ENCODE measurements at regions not wholly inside any gene's neighbourhood (a gene's known extent, or its start where the extent isn't known, plus 50 kb on each side); places are given as distances from the start of the nearest gene placed in this dataset.

GRCh38 chr4:123846092-123846491 is 449.5 kb downstream of the SPRY1 start:
- H3K27me3 ChIP-seq (ENCODE audit: control insufficient read depth, insufficient read depth, low read length): no peaks in the 10 kb centered on the region
- H3K4me1 ChIP-seq (ENCODE audit: control insufficient read depth, insufficient read depth, low read length): peaks cover 7% of the 10 kb centered on the region
- H3K9ac ChIP-seq (ENCODE audit: low read length): no peak overlapping the region
- no peak overlapping the region for H3K4me3 ChIP-seq (ENCODE audit: low read length)
- H3K27ac ChIP-seq (ENCODE audit: low read depth, low read length): no peak overlapping the region
- H3K36me3 ChIP-seq (ENCODE audit: control insufficient read depth, insufficient read depth, low read length): no peaks in the 10 kb centered on the region

GRCh38 chr4:123846561-123846960 is 450.0 kb downstream of the SPRY1 start:
- H3K4me1 ChIP-seq (ENCODE audit: control insufficient read depth, insufficient read depth, low read length): peaks cover 2% of the 10 kb centered on the region
- no peaks in the 10 kb centered on the region for H3K36me3 ChIP-seq (ENCODE audit: control insufficient read depth, insufficient read depth, low read length)
- no peak overlapping the region for H3K9ac ChIP-seq (ENCODE audit: low read length)
- no peaks in the 10 kb centered on the region for H3K27me3 ChIP-seq (ENCODE audit: control insufficient read depth, insufficient read depth, low read length)
- no peak overlapping the region for H3K27ac ChIP-seq (ENCODE audit: low read depth, low read length)
- H3K4me3 ChIP-seq (ENCODE audit: low read length): no peak overlapping the region

GRCh38 chr4:123848606-123849005 is 452.0 kb downstream of the SPRY1 start:
- Histone ChIP-seq H3K4me1 (ENCODE audit: control insufficient read depth, insufficient read depth, low read length) (no peaks in the 10 kb centered on the region), H3K36me3 (ENCODE audit: control insufficient read depth, insufficient read depth, low read length) (no peaks in the 10 kb centered on the region), H3K27me3 (ENCODE audit: control insufficient read depth, insufficient read depth, low read length) (no peaks in the 10 kb centered on the region), H3K9ac (ENCODE audit: low read length) (no peak overlapping the region), H3K27ac (ENCODE audit: low read depth, low read length) (no peak overlapping the region), H3K4me3 (ENCODE audit: low read length) (no peak overlapping the region)

GRCh38 chr4:123849495-123849894 is 452.9 kb downstream of the SPRY1 start:
- no peaks in the 10 kb centered on the region for H3K27me3 ChIP-seq (ENCODE audit: control insufficient read depth, insufficient read depth, low read length)
- no peak overlapping the region for H3K9ac ChIP-seq (ENCODE audit: low read length)
- no peaks in the 10 kb centered on the region for H3K36me3 ChIP-seq (ENCODE audit: control insufficient read depth, insufficient read depth, low read length)
- no peak overlapping the region for H3K4me3 ChIP-seq (ENCODE audit: low read length)
- H3K27ac ChIP-seq (ENCODE audit: low read depth, low read length): no peak overlapping the region
- no peaks in the 10 kb centered on the region for H3K4me1 ChIP-seq (ENCODE audit: control insufficient read depth, insufficient read depth, low read length)

GRCh38 chr4:123851521-123851920 is 454.9 kb downstream of the SPRY1 start:
- Histone ChIP-seq H3K4me1 (ENCODE audit: control insufficient read depth, insufficient read depth, low read length) (no peaks in the 10 kb centered on the region), H3K27me3 (ENCODE audit: control insufficient read depth, insufficient read depth, low read length) (no peaks in the 10 kb centered on the region), H3K9ac (ENCODE audit: low read length) (no peak overlapping the region), H3K4me3 (ENCODE audit: low read length) (no peak overlapping the region), H3K27ac (ENCODE audit: low read depth, low read length) (no peak overlapping the region), H3K36me3 (ENCODE audit: control insufficient read depth, insufficient read depth, low read length) (no peaks in the 10 kb centered on the region)

GRCh38 chr4:123853651-123854050 is 457.1 kb downstream of the SPRY1 start:
- Histone ChIP-seq H3K4me3 (ENCODE audit: low read length) (no peak overlapping the region), H3K4me1 (ENCODE audit: control insufficient read depth, insufficient read depth, low read length) (no peaks in the 10 kb centered on the region), H3K27me3 (ENCODE audit: control insufficient read depth, insufficient read depth, low read length) (no peaks in the 10 kb centered on the region), H3K27ac (ENCODE audit: low read depth, low read length) (no peak overlapping the region), H3K9ac (ENCODE audit: low read length) (no peak overlapping the region), H3K36me3 (ENCODE audit: control insufficient read depth, insufficient read depth, low read length) (no peaks in the 10 kb centered on the region)

- Histone ChIP-seq H3K4me3 (ENCODE audit: low read length) (no peak overlapping the region), H3K9ac (ENCODE audit: low read length) (no peak overlapping the region)
These were observed 460.3 kb downstream of the SPRY1 start for GRCh38 chr4:123856689-123857545.

GRCh38 chr4:123858465-123858864 is 461.9 kb downstream of the SPRY1 start:
- Histone ChIP-seq H3K9ac (ENCODE audit: low read length) (no peak overlapping the region), H3K4me3 (ENCODE audit: low read length) (no peak overlapping the region), H3K36me3 (ENCODE audit: control insufficient read depth, insufficient read depth, low read length) (no peaks in the 10 kb centered on the region), H3K27me3 (ENCODE audit: control insufficient read depth, insufficient read depth, low read length) (no peaks in the 10 kb centered on the region), H3K4me1 (ENCODE audit: control insufficient read depth, insufficient read depth, low read length) (no peaks in the 10 kb centered on the region), H3K27ac (ENCODE audit: low read depth, low read length) (no peak overlapping the region)

More at GRCh38 chr4:123856689-123857545, 460.3 kb downstream of the SPRY1 start:
- H3K36me3 ChIP-seq (ENCODE audit: control insufficient read depth, insufficient read depth, low read length): no peaks in the 10 kb centered on the region
- H3K27ac ChIP-seq (ENCODE audit: low read depth, low read length): no peak overlapping the region
- H3K27me3 ChIP-seq (ENCODE audit: control insufficient read depth, insufficient read depth, low read length): no peaks in the 10 kb centered on the region
- no peaks in the 10 kb centered on the region for H3K4me1 ChIP-seq (ENCODE audit: control insufficient read depth, insufficient read depth, low read length)

GRCh38 chr4:123862812-123863211 is 466.2 kb downstream of the SPRY1 start:
- Histone ChIP-seq H3K27me3 (ENCODE audit: control insufficient read depth, insufficient read depth, low read length) (no peaks in the 10 kb centered on the region), H3K36me3 (ENCODE audit: control insufficient read depth, insufficient read depth, low read length) (no peaks in the 10 kb centered on the region), H3K4me1 (ENCODE audit: control insufficient read depth, insufficient read depth, low read length) (no peaks in the 10 kb centered on the region)

GRCh38 chr4:123866796-123867195 is 470.2 kb downstream of the SPRY1 start:
- Histone ChIP-seq H3K4me3 (ENCODE audit: low read length) (no peak overlapping the region), H3K27me3 (ENCODE audit: control insufficient read depth, insufficient read depth, low read length) (no peaks in the 10 kb centered on the region), H3K27ac (ENCODE audit: low read depth, low read length) (no peak overlapping the region)

More at GRCh38 chr4:123862812-123863211, 466.2 kb downstream of the SPRY1 start:
- no peak overlapping the region for H3K4me3 ChIP-seq (ENCODE audit: low read length)
- no peak overlapping the region for H3K9ac ChIP-seq (ENCODE audit: low read length)
- H3K27ac ChIP-seq (ENCODE audit: low read depth, low read length): no peak overlapping the region

GRCh38 chr4:123867910-123868587 is 471.5 kb downstream of the SPRY1 start:
- no peaks in the 10 kb centered on the region for H3K27me3 ChIP-seq (ENCODE audit: control insufficient read depth, insufficient read depth, low read length)
- no peaks in the 10 kb centered on the region for H3K4me1 ChIP-seq (ENCODE audit: control insufficient read depth, insufficient read depth, low read length)
- H3K9ac ChIP-seq (ENCODE audit: low read length): no peak overlapping the region
- no peak overlapping the region for H3K4me3 ChIP-seq (ENCODE audit: low read length)
- no peak overlapping the region for H3K27ac ChIP-seq (ENCODE audit: low read depth, low read length)
- no peaks in the 10 kb centered on the region for H3K36me3 ChIP-seq (ENCODE audit: control insufficient read depth, insufficient read depth, low read length)

More at GRCh38 chr4:123866796-123867195, 470.2 kb downstream of the SPRY1 start:
- no peaks in the 10 kb centered on the region for H3K4me1 ChIP-seq (ENCODE audit: control insufficient read depth, insufficient read depth, low read length)
- H3K9ac ChIP-seq (ENCODE audit: low read length): no peak overlapping the region
- no peaks in the 10 kb centered on the region for H3K36me3 ChIP-seq (ENCODE audit: control insufficient read depth, insufficient read depth, low read length)

GRCh38 chr4:123869286-123870215 is 473.0 kb downstream of the SPRY1 start:
- Histone ChIP-seq H3K36me3 (ENCODE audit: control insufficient read depth, insufficient read depth, low read length) (no peaks in the 10 kb centered on the region), H3K27me3 (ENCODE audit: control insufficient read depth, insufficient read depth, low read length) (no peaks in the 10 kb centered on the region), H3K9ac (ENCODE audit: low read length) (no peak overlapping the region), H3K4me1 (ENCODE audit: control insufficient read depth, insufficient read depth, low read length) (no peaks in the 10 kb centered on the region), H3K27ac (ENCODE audit: low read depth, low read length) (no peak overlapping the region), H3K4me3 (ENCODE audit: low read length) (no peak overlapping the region)
